PC-3 (cell line): ENCODE measurements at regions not wholly inside any gene's neighbourhood (a gene's known extent, or its start where the extent isn't known, plus 50 kb on each side); places are given as distances from the start of the nearest gene placed in this dataset.

Experiments used
- EZH2 ChIP-seq: fragments of 300-600 bp; sonication (generic); IDR thresholded peaks from one replicate; pipeline ENCODE4 v1.6.1; 2017; ENCODE audit warnings: antibody characterized with exemption, mild to moderate bottlenecking, low read length; ENCODE audit not compliant: unreplicated experiment
- TF ChIP-seq, protein P1 (sequence below): fragments of 300-600 bp; sonication (generic); conservative IDR thresholded peaks from 2 replicates; pipeline ENCODE4 v1.5.1; 2017; ENCODE audit warnings: antibody characterized with exemption, low read depth, mild to moderate bottlenecking, low read length

DNA sequence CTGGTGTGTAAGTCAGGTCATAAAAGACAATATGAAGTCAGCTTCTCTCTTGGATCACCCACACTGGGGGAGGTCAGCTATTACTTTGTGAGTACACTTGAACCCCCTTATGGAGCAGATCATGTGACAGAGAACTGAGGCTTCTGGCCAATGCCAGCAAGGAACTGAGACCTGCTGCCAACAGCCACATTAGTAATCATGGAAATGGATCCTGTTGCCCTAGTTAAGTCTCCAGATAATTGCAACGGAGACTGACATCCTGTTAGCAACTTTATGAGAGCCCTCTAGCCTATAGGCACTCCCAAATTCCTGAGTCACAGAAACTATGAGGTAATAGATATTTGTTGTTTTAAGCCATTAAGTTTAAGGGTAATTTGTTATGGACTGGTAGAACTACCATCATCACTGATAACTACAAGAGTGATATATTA, 110.4 kb upstream of the GMNC start:
- TF ChIP-seq, protein P1, sequence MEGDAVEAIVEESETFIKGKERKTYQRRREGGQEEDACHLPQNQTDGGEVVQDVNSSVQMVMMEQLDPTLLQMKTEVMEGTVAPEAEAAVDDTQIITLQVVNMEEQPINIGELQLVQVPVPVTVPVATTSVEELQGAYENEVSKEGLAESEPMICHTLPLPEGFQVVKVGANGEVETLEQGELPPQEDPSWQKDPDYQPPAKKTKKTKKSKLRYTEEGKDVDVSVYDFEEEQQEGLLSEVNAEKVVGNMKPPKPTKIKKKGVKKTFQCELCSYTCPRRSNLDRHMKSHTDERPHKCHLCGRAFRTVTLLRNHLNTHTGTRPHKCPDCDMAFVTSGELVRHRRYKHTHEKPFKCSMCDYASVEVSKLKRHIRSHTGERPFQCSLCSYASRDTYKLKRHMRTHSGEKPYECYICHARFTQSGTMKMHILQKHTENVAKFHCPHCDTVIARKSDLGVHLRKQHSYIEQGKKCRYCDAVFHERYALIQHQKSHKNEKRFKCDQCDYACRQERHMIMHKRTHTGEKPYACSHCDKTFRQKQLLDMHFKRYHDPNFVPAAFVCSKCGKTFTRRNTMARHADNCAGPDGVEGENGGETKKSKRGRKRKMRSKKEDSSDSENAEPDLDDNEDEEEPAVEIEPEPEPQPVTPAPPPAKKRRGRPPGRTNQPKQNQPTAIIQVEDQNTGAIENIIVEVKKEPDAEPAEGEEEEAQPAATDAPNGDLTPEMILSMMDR: no peak
- no peak for TF ChIP-seq EZH2
